CD4-positive, alpha-beta T cell (primary cell): ENCODE measurements at regions not wholly inside any gene's neighbourhood (a gene's known extent, or its start where the extent isn't known, plus 50 kb on each side); places are given as distances from the start of the nearest gene placed in this dataset.

Experiments
- ATAC-seq: fragments of 200-7000 bp; cut with Tn5 transposase; one replicate; pipeline ENCODE4 v1.10.0; 2022; ENCODE audit warnings: mild to moderate bottlenecking; ENCODE audit not compliant: poor library complexity
- CTCF ChIA-PET: fragments of 350-600 bp; sonication (Branson Sonifier 250); formaldehyde crosslinking; loops from one replicate; lab custom pipeline; 2021; ENCODE audit warnings: antibody characterized with exemption, inconsistent platforms; lab: Charles Lee
- POLR2A ChIA-PET: fragments of 350-600 bp; sonication (Branson Sonifier 250); formaldehyde crosslinking; loops from one replicate; lab custom pipeline; 2021; ENCODE audit warnings: antibody characterized with exemption, inconsistent platforms; lab: Charles Lee
- DNase-seq, 14 experiments: peaks; one replicate each; pipeline ENCODE4 v3.0.0-alpha.2; 2013 to 2020; ENCODE audit warnings: mixed read lengths in 2 of 14
- H3K27ac ChIP-seq, 2 donors: one replicate each; pipeline versions ENCODE4 v1.5.1 to v1.7.0; 2013; ENCODE audit warnings: low read length in 2 of 2, low read depth in 1 of 2, mild to moderate bottlenecking in 1 of 2
- H3K27me3 ChIP-seq, 2 experiments: 1 replicate in 1 of 2; 2 replicates in 1 of 2; pipeline versions ENCODE4 v1.6.1 to v1.7.0; 2013; ENCODE audit warnings: low read length in 2 of 2, control low read depth in 1 of 2, mild to moderate bottlenecking in 1 of 2, moderate library complexity in 1 of 2; ENCODE audit not compliant: insufficient read depth in 2 of 2, control insufficient read depth in 1 of 2
- H3K36me3 ChIP-seq: one replicate; pipeline ENCODE4 v1.6.1; 2013; ENCODE audit warnings: low read length, control low read depth; ENCODE audit not compliant: insufficient read depth
- H3K4me1 ChIP-seq: one replicate; pipeline ENCODE4 v1.6.1; 2013; ENCODE audit warnings: low read length, control low read depth; ENCODE audit not compliant: insufficient read depth
- H3K4me3 ChIP-seq: one replicate; pipeline ENCODE4 v1.5.1; 2013; ENCODE audit warnings: mild to moderate bottlenecking, low read length, moderate library complexity
- H3K9me3 ChIP-seq, 2 experiments: 1 replicate in 1 of 2; 2 replicates in 1 of 2; pipeline versions ENCODE4 v1.6.1 to v1.7.0; 2013; ENCODE audit warnings: low read length in 2 of 2, mild to moderate bottlenecking in 2 of 2, control low read depth in 1 of 2, moderate library complexity in 1 of 2; ENCODE audit not compliant: control insufficient read depth in 1 of 2, insufficient read depth in 1 of 2
- H3K27ac Mint-ChIP-seq: one replicate; pipeline ENCODE4 v1.8.0; 2020; ENCODE audit warnings: mixed read lengths
- H3K27me3 Mint-ChIP-seq: one replicate; pipeline ENCODE4 v1.8.0; 2021; ENCODE audit warnings: mixed read lengths
- H3K36me3 Mint-ChIP-seq: one replicate; pipeline ENCODE4 v1.8.0; 2021; ENCODE audit warnings: low read depth, mixed read lengths
- H3K4me1 Mint-ChIP-seq: one replicate; pipeline ENCODE4 v1.8.0; 2021; ENCODE audit warnings: low read depth, mixed read lengths
- H3K4me3 Mint-ChIP-seq: one replicate; pipeline ENCODE4 v1.8.0; 2020; ENCODE audit warnings: mild to moderate bottlenecking, mixed read lengths
- H3K9me3 Mint-ChIP-seq: one replicate; pipeline ENCODE4 v1.8.0; 2020; ENCODE audit warnings: mixed read lengths
- CTCF ChIP-seq: fragments of 200-600 bp; IDR thresholded peaks from one replicate; pipeline ENCODE4 v1.8.0; 2022; ENCODE audit warnings: antibody characterized with exemption, mild to moderate bottlenecking
- intact Hi-C, 2 experiments: fragments of 100-400 bp; cut with DNase I in 1 of 2; cut with micrococcal nuclease in 1 of 2; formaldehyde crosslinking; loops; one replicate each; pipeline versions ENCODE4 v1.15.1 to v1.9.0; 2023 to 2025; cut with DNase I, micrococcal nuclease

GRCh38 chr1:63155437-63155836, 166.9 kb upstream of the FOXD3 start:
- Mint-ChIP-seq H3K27ac (no peak overlapping the region), H3K9me3 (no peaks in the 10 kb centered on the region), H3K4me1 (no peaks in the 10 kb centered on the region), H3K4me3 (no peak overlapping the region), H3K27me3 (peaks cover 26% of the 10 kb centered on the region), H3K36me3 (no peaks in the 10 kb centered on the region)
- no peaks in the 10 kb centered on the region for H3K4me1 ChIP-seq
- no peak overlapping the region for H3K4me3 ChIP-seq
- no peaks in the 10 kb centered on the region for H3K36me3 ChIP-seq
- H3K9me3 ChIP-seq = no peaks in the 10 kb centered on the region
- ATAC-seq (no peak), DNase-seq (no peak)
- H3K27me3 ChIP-seq = peaks cover 0 to 2% of the 10 kb centered on the region in 2 experiments
- intact Hi-C loops = no loop called here
- ChIA-PET CTCF (no interaction called here), POLR2A (no interaction called here)
- H3K27ac ChIP-seq = no peak overlapping the region
- no peak for TF ChIP-seq CTCF

- ChIA-PET CTCF (no interaction called here), POLR2A (no interaction called here)
- no peaks in the 10 kb centered on the region for H3K36me3 Mint-ChIP-seq
- H3K27ac ChIP-seq = no peak overlapping the region
- no peaks in the 10 kb centered on the region for H3K9me3 Mint-ChIP-seq
- no peaks in the 10 kb centered on the region for H3K4me1 ChIP-seq
- no peaks in the 10 kb centered on the region for H3K4me1 Mint-ChIP-seq
- H3K27me3 ChIP-seq = no peaks in the 10 kb centered on the region
- no peak overlapping the region for H3K27ac Mint-ChIP-seq
- peaks cover 20% of the 10 kb centered on the region for H3K27me3 Mint-ChIP-seq
- DNase-seq (no peak), ATAC-seq (no peak)
- H3K4me3 Mint-ChIP-seq = no peak overlapping the region
- no peaks in the 10 kb centered on the region for H3K9me3 ChIP-seq
- intact Hi-C loops = no loop called here
- no peaks in the 10 kb centered on the region for H3K36me3 ChIP-seq
- no peak for TF ChIP-seq CTCF
- no peak overlapping the region for H3K4me3 ChIP-seq
Measured at GRCh38 chr1:63157085-63157484, 165.3 kb upstream of the FOXD3 start.

GRCh38 chr1:63169057-63169456, 153.3 kb upstream of the FOXD3 start:
- ChIA-PET POLR2A (no interaction called here), CTCF (no interaction called here)
- no peak overlapping the region for H3K27ac Mint-ChIP-seq
- Histone ChIP-seq H3K36me3 (no peaks in the 10 kb centered on the region), H3K4me1 (no peaks in the 10 kb centered on the region), H3K27ac (no peak overlapping the region), H3K4me3 (no peak overlapping the region), H3K9me3 (no peaks in the 10 kb centered on the region), H3K27me3 (no peaks in the 10 kb centered on the region)
- H3K4me1 Mint-ChIP-seq = no peaks in the 10 kb centered on the region
- DNase-seq (no peak), ATAC-seq (no peak)
- no peak overlapping the region for H3K4me3 Mint-ChIP-seq
- no peaks in the 10 kb centered on the region for H3K36me3 Mint-ChIP-seq
- intact Hi-C loops = no loop called here
- peaks cover 28% of the 10 kb centered on the region for H3K27me3 Mint-ChIP-seq
- no peaks in the 10 kb centered on the region for H3K9me3 Mint-ChIP-seq
- no peak for TF ChIP-seq CTCF
